Endothelial cell of umbilical vein (primary cell): ENCODE measurements at regions not wholly inside any gene's neighbourhood (a gene's known extent, or its start where the extent isn't known, plus 50 kb on each side); places are given as distances from the start of the nearest gene placed in this dataset.

Source experiments
- EZH2 ChIP-seq: IDR thresholded peaks from 2 replicates; pipeline ENCODE4 v1.6.1; 2012; ENCODE audit warnings: borderline replicate concordance, low read depth, mild to moderate bottlenecking, moderate library complexity, low read length, inconsistent platforms; ENCODE audit not compliant: severe bottlenecking
- GATA2 ChIP-seq: IDR thresholded peaks from 2 replicates; pipeline ENCODE4 v1.7.0; 2011; ENCODE audit warnings: low read depth, mild to moderate bottlenecking, moderate library complexity, mixed read lengths, low read length; ENCODE audit not compliant: insufficient read length, insufficient read depth
- JUN ChIP-seq: IDR thresholded peaks from 2 replicates; pipeline ENCODE4 v1.6.1; 2011; ENCODE audit warnings: borderline replicate concordance, low read depth; ENCODE audit not compliant: insufficient read length, insufficient read depth
- MYC ChIP-seq: IDR thresholded peaks from one replicate; pipeline ENCODE4 v1.6.1; 2011; ENCODE audit warnings: mild to moderate bottlenecking, low read depth, low read length
- POLR2A ChIP-seq: IDR thresholded peaks from 2 replicates; pipeline ENCODE4 v1.6.1; 2012; ENCODE audit warnings: low read depth, mild to moderate bottlenecking, control low read depth, low read length
- POLR2AphosphoS5 ChIP-seq: IDR thresholded peaks from 2 replicates; pipeline ENCODE4 v1.6.1; 2012; ENCODE audit warnings: low read depth, mild to moderate bottlenecking, control low read depth, low read length, moderate library complexity; ENCODE audit not compliant: insufficient read depth
- TF ChIP-seq, protein P1 (sequence below): IDR thresholded peaks from 2 replicates; pipeline ENCODE4 v1.6.1; 2011; ENCODE audit not compliant: insufficient read depth, insufficient read length
- TF ChIP-seq, protein P2 (sequence below), 2 donors: IDR thresholded peaks; 1 replicate in 1 of 2; 2 replicates in 1 of 2; pipeline ENCODE4 v1.5.1; 2011; ENCODE audit warnings: low read length in 2 of 2, mild to moderate bottlenecking in 2 of 2, moderate library complexity in 2 of 2, control low read depth in 1 of 2, inconsistent platforms in 1 of 2, low read depth in 1 of 2; ENCODE audit not compliant: insufficient read depth in 1 of 2; ENCODE audit errors: extremely low read depth in 1 of 2

DNA sequence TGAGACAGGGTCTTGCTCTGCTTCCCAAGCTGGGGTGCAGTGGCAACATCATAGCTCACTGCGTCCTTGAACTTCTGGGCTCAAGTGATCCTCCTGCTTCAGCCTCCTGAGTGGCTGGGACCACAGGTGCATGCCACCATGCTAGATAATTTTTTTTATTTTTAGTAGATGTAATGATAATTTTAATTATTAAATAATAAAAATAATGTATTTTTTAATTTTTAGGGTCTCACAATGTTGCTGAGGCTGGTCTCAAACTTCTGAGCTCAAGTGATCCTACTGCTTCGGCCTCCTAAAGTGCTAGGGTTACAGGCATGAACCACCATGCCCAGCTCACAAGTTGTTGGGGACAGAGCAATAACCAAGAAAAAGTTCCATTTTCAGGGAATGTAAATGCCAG is 138.0 kb upstream of the RALGAPA2 start:
- TF ChIP-seq POLR2A (no peak), POLR2AphosphoS5 (no peak), EZH2 (no peak), GATA2 (no peak), MYC (no peak), JUN (no peak)
- TF ChIP-seq, protein P1, sequence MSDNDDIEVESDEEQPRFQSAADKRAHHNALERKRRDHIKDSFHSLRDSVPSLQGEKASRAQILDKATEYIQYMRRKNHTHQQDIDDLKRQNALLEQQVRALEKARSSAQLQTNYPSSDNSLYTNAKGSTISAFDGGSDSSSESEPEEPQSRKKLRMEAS = no peak
- TF ChIP-seq, protein P2, sequence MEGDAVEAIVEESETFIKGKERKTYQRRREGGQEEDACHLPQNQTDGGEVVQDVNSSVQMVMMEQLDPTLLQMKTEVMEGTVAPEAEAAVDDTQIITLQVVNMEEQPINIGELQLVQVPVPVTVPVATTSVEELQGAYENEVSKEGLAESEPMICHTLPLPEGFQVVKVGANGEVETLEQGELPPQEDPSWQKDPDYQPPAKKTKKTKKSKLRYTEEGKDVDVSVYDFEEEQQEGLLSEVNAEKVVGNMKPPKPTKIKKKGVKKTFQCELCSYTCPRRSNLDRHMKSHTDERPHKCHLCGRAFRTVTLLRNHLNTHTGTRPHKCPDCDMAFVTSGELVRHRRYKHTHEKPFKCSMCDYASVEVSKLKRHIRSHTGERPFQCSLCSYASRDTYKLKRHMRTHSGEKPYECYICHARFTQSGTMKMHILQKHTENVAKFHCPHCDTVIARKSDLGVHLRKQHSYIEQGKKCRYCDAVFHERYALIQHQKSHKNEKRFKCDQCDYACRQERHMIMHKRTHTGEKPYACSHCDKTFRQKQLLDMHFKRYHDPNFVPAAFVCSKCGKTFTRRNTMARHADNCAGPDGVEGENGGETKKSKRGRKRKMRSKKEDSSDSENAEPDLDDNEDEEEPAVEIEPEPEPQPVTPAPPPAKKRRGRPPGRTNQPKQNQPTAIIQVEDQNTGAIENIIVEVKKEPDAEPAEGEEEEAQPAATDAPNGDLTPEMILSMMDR (IDR thresholded peaks at IDR 0.05; ENCODE audit: extremely low read depth in 1 of 2, insufficient read depth in 1 of 2, low read depth in 1 of 2, low read length in 2 of 2) = no peak
